ENCODE measurements at regions not wholly inside any gene's neighbourhood (a gene's known extent, or its start where the extent isn't known, plus 50 kb on each side); places are given as distances from the start of the nearest gene placed in this dataset.

DNA sequence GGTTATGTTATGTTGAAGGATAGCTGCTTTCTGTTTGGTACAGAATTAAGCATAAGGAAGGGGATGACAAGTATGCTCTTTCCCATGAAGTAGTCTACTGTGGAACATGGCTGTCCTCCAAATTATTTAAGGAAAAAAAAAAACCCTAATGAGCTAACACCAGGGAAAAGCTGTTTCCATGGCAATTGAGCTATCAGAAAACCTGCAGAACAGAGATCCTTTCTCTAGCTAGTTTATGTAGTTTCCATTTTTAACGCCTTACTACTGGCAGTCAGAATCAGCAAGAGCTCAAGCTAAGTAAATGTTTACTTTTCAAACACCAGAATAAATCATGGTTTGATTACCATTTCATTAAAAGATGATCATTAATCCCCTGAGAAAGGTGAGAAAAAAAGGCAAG, 287.4 kb upstream of the TARS1 start:
- no peaks in the 10 kb centered on the region for H3K9me1 ChIP-seq (replicated peaks; ENCODE audit: control insufficient read depth, extremely low read depth, insufficient read depth, low read length)
- no peak for FAIRE-seq
- no peak overlapping the region for H3K27ac ChIP-seq (ENCODE audit: insufficient read depth, low read depth, low read length)
- no peak for TF ChIP-seq EZH2 (IDR thresholded peaks at IDR 0.05; ENCODE audit: borderline replicate concordance, low read depth, low read length, severe bottlenecking)
- no peak for TF ChIP-seq POLR2AphosphoS5 (IDR thresholded peaks at IDR 0.05; ENCODE audit: insufficient read depth, low read depth, low read length)
- TF ChIP-seq JUN (IDR thresholded peaks at IDR 0.05; ENCODE audit: borderline replicate concordance, insufficient read depth, insufficient read length, low read depth), result no peak
- no peak for TF ChIP-seq FOS (IDR thresholded peaks at IDR 0.05; ENCODE audit: borderline replicate concordance, insufficient read depth, low read length)
- TF ChIP-seq GATA2 (IDR thresholded peaks at IDR 0.05; ENCODE audit: insufficient read depth, insufficient read length, low read depth, low read length), result no peak
- TF ChIP-seq, protein P1, sequence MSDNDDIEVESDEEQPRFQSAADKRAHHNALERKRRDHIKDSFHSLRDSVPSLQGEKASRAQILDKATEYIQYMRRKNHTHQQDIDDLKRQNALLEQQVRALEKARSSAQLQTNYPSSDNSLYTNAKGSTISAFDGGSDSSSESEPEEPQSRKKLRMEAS (IDR thresholded peaks at IDR 0.05; ENCODE audit: insufficient read depth, insufficient read length), result no peak
- TF ChIP-seq MYC (IDR thresholded peaks at IDR 0.05; ENCODE audit: low read depth, low read length), result no peak
- TF ChIP-seq POLR2A (IDR thresholded peaks at IDR 0.05; ENCODE audit: low read depth, low read length), result no peak
- TF ChIP-seq, protein P2, sequence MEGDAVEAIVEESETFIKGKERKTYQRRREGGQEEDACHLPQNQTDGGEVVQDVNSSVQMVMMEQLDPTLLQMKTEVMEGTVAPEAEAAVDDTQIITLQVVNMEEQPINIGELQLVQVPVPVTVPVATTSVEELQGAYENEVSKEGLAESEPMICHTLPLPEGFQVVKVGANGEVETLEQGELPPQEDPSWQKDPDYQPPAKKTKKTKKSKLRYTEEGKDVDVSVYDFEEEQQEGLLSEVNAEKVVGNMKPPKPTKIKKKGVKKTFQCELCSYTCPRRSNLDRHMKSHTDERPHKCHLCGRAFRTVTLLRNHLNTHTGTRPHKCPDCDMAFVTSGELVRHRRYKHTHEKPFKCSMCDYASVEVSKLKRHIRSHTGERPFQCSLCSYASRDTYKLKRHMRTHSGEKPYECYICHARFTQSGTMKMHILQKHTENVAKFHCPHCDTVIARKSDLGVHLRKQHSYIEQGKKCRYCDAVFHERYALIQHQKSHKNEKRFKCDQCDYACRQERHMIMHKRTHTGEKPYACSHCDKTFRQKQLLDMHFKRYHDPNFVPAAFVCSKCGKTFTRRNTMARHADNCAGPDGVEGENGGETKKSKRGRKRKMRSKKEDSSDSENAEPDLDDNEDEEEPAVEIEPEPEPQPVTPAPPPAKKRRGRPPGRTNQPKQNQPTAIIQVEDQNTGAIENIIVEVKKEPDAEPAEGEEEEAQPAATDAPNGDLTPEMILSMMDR (IDR thresholded peaks at IDR 0.05; ENCODE audit: extremely low read depth in 1 of 2, insufficient read depth in 1 of 2, low read depth in 1 of 2, low read length in 2 of 2), result no peak
- DNase-seq (ENCODE audit: low read depth, low spot score), result no peak
- H4K20me1 ChIP-seq (replicated peaks; ENCODE audit: control insufficient read depth, extremely low read depth, insufficient read depth, low read length), result no peaks in the 10 kb centered on the region
- ChIA-PET POLR2A (no interaction called here), CTCF (interaction anchor here (1.7 kb wide), 1 partner anchor 13 kb away, joined by 6 read pairs; no protein-coding TSS in a partner anchor)
- H3K27me3 ChIP-seq (ENCODE audit: control insufficient read depth in 2 of 2, insufficient read depth in 2 of 2, low read length in 2 of 2), result peaks cover 0 to 3% of the 10 kb centered on the region in 2 experiments
- no TSS peak for BruUV-seq (replicated peaks)
- no peaks in the 10 kb centered on the region for H3K36me3 ChIP-seq (ENCODE audit: control insufficient read depth in 2 of 2, extremely low read depth in 1 of 2, insufficient read depth in 2 of 2, low read length in 2 of 2)
- no peak overlapping the region for H3K9ac ChIP-seq (replicated peaks; ENCODE audit: extremely low read depth, insufficient read depth, low read length)
- H3K4me3 ChIP-seq (replicated peaks in 1 of 3; ENCODE audit: insufficient read depth in 1 of 3, low read depth in 1 of 3, low read length in 3 of 3), result no peak overlapping the region
- no peaks in the 10 kb centered on the region for H3K4me1 ChIP-seq (ENCODE audit: control insufficient read depth, extremely low read depth, insufficient read depth, low read length)
- dilution Hi-C loops (cut with MboI; ENCODE audit: extremely low pct_ligation_motif_present, low sequenced_read_pairs) (no loop called here), intact Hi-C loops (cut with micrococcal nuclease) (no loop called here)
- no peak overlapping the region for H3K4me2 ChIP-seq (ENCODE audit: insufficient read depth, low read length)
- H3K79me2 ChIP-seq (ENCODE audit: control insufficient read depth, insufficient read depth, low read length), result no peaks in the 10 kb centered on the region
- no peaks in the 10 kb centered on the region for H3K9me3 ChIP-seq (replicated peaks; ENCODE audit: control insufficient read depth, insufficient read depth, low read length)
- no peak overlapping the region for H2AFZ ChIP-seq (ENCODE audit: low read depth, low read length)

All from endothelial cell of umbilical vein (primary cell).